22Rv1 (cell line): ENCODE measurements at regions not wholly inside any gene's neighbourhood (a gene's known extent, or its start where the extent isn't known, plus 50 kb on each side); places are given as distances from the start of the nearest gene placed in this dataset.
"Not testable (repeated sequence)": the region's sequence is repeated elsewhere in the genome, so short reads cannot be mapped to it uniquely, and the experiment has no call there.

Experiments
- H3K27ac ChIP-seq: fragments of 450-650 bp; 2 replicates; pipeline ENCODE4 v1.5.1; 2017
- CTCF ChIP-seq: fragments of 450-650 bp; IDR thresholded peaks from 2 replicates; pipeline ENCODE4 v1.5.1; 2017; ENCODE audit warnings: mild to moderate bottlenecking
- ZFX ChIP-seq: fragments of 450-650 bp; IDR thresholded peaks from 2 replicates; pipeline ENCODE4 v1.6.1; 2017; ENCODE audit warnings: antibody characterized with exemption, borderline replicate concordance

GRCh38 chr9:74066605-74067004 is 430.5 kb upstream of the RORB start:
- no peak overlapping the region for H3K27ac ChIP-seq
- TF ChIP-seq CTCF (no peak), ZFX (no peak)

- TF ChIP-seq ZFX (no peak), CTCF (no peak)
- no peak overlapping the region for H3K27ac ChIP-seq
Observed at GRCh38 chr9:74071502-74071901, 425.6 kb upstream of the RORB start.

GRCh38 chr9:74073897-74074296 is 423.2 kb upstream of the RORB start:
- TF ChIP-seq CTCF (no peak), ZFX (no peak)
- H3K27ac ChIP-seq = no peak overlapping the region

GRCh38 chr9:74078647-74079046 is 418.5 kb upstream of the RORB start:
- TF ChIP-seq CTCF (no peak), ZFX (no peak)
- no peak overlapping the region for H3K27ac ChIP-seq

- H3K27ac ChIP-seq = not testable (repeated sequence)
Observed at GRCh38 chr9:74080652-74081051, 416.5 kb upstream of the RORB start.

- TF ChIP-seq ZFX (no peak), CTCF (no peak)
- no peak overlapping the region for H3K27ac ChIP-seq
Observed at GRCh38 chr9:74083681-74084433, 413.3 kb upstream of the RORB start.

- not testable (repeated sequence) for H3K27ac ChIP-seq
Observed at GRCh38 chr9:74085384-74086037, 411.6 kb upstream of the RORB start.

GRCh38 chr9:74090921-74091320 is 406.2 kb upstream of the RORB start:
- H3K27ac ChIP-seq = not testable (repeated sequence)

- TF ChIP-seq ZFX = no peak
- no peak for TF ChIP-seq CTCF
Observed at GRCh38 chr9:74092491-74092834, 404.7 kb upstream of the RORB start.

GRCh38 chr9:74094037-74094436 is 403.1 kb upstream of the RORB start:
- not testable (repeated sequence) for H3K27ac ChIP-seq

More at GRCh38 chr9:74092491-74092834, 404.7 kb upstream of the RORB start:
- H3K27ac ChIP-seq = no peak overlapping the region
